SHP77 (cell line): ENCODE measurements at regions not wholly inside any gene's neighbourhood (a gene's known extent, or its start where the extent isn't known, plus 50 kb on each side); places are given as distances from the start of the nearest gene placed in this dataset.
A peak's percentile ranks its signal among the peaks of the same experiment; 100 is the strongest.

ENCODE experiments used
- DNase-seq, 2 experiments: peaks; one replicate each; lab custom pipeline; 2025; lab: John Stamatoyannopoulos, UW

GRCh38 chr7:106482091-106482490, 178.9 kb downstream of the CCDC71L start:
- DNase-seq = no peak

GRCh38 chr7:106480616-106481031, 180.3 kb downstream of the CCDC71L start:
- DNase-seq = no peak

GRCh38 chr7:106480161-106480579, 180.8 kb downstream of the CCDC71L start:
- DNase-seq = no peak

GRCh38 chr7:106476751-106477150, 184.2 kb downstream of the CCDC71L start:
- DNase-seq = no peak

- no peak for DNase-seq
Measured at GRCh38 chr7:106472741-106473140, 188.0 kb upstream of the NAMPT start.

GRCh38 chr7:106471686-106472440, 187.1 kb upstream of the NAMPT start:
- DNase-seq = no peak

GRCh38 chr7:106471021-106471420, 186.2 kb upstream of the NAMPT start:
- DNase-seq = no peak

GRCh38 chr7:106466867-106467266, 182.1 kb upstream of the NAMPT start:
- DNase-seq = no peak

GRCh38 chr7:106465704-106466468, 181.1 kb upstream of the NAMPT start:
- no peak for DNase-seq

GRCh38 chr7:106464651-106465050, 179.9 kb upstream of the NAMPT start:
- no peak for DNase-seq

- DNase-seq = no peak
Measured at GRCh38 chr7:106463851-106464611, 179.2 kb upstream of the NAMPT start.

- DNase-seq = no peak
Measured at GRCh38 chr7:106462914-106463482, 178.2 kb upstream of the NAMPT start.

GRCh38 chr7:106462365-106462859, 177.6 kb upstream of the NAMPT start:
- peak; percentile 4 to 11 for DNase-seq

- no peak for DNase-seq
Measured at GRCh38 chr7:106460792-106461254, 176.0 kb upstream of the NAMPT start.

- no peak for DNase-seq
Measured at GRCh38 chr7:106459397-106460072, 174.8 kb upstream of the NAMPT start.

- no peak for DNase-seq
Measured at GRCh38 chr7:106457678-106458077, 172.9 kb upstream of the NAMPT start.

GRCh38 chr7:106456329-106456728, 171.5 kb upstream of the NAMPT start:
- no peak for DNase-seq

GRCh38 chr7:106452031-106452851, 167.5 kb upstream of the NAMPT start:
- DNase-seq = no peak

GRCh38 chr7:106451171-106451570, 166.4 kb upstream of the NAMPT start:
- DNase-seq = no peak

GRCh38 chr7:106450716-106451115, 165.9 kb upstream of the NAMPT start:
- no peak for DNase-seq
